ENCODE measurements at regions not wholly inside any gene's neighbourhood (a gene's known extent, or its start where the extent isn't known, plus 50 kb on each side); places are given as distances from the start of the nearest gene placed in this dataset.

- no peak for TF ChIP-seq CTCF (IDR thresholded peaks at IDR 0.05 in 4 of 5, conservative IDR thresholded peaks at IDR 0.05 in 1 of 5)
- no peak for TF ChIP-seq POLR2A (IDR thresholded peaks at IDR 0.05)
Observed at GRCh38 chr2:167833294-167833693, 414.1 kb downstream of the STK39 start.

Measured in gastrocnemius medialis (tissue), 4 donors.